H1 (cell line): ENCODE measurements at regions not wholly inside any gene's neighbourhood (a gene's known extent, or its start where the extent isn't known, plus 50 kb on each side); places are given as distances from the start of the nearest gene placed in this dataset.

Source experiments
- ATF2 ChIP-seq: IDR thresholded peaks from 2 replicates; pipeline ENCODE4 v1.6.1; 2012; ENCODE audit warnings: low read length, inconsistent platforms
- FOSL1 ChIP-seq: IDR thresholded peaks from 2 replicates; pipeline ENCODE4 v1.6.1; 2011; ENCODE audit warnings: mild to moderate bottlenecking, low read depth, low read length, moderate library complexity; ENCODE audit not compliant: insufficient read depth
- POLR2A ChIP-seq, 2 experiments: IDR thresholded peaks; 1 replicate in 1 of 2; 2 replicates in 1 of 2; pipeline ENCODE4 v1.6.1; 2011; ENCODE audit warnings: low read depth in 2 of 2, low read length in 2 of 2, mild to moderate bottlenecking in 2 of 2; ENCODE audit errors: control extremely low read depth in 1 of 2
- SIN3A ChIP-seq, 2 experiments: IDR thresholded peaks in 1 of 2; conservative IDR thresholded peaks in 1 of 2; 2 replicates each; pipeline ENCODE4 v1.6.1; 2011 to 2012; ENCODE audit warnings: low read length in 2 of 2, improper control_type of control experiment in 1 of 2, low read depth in 1 of 2, mild to moderate bottlenecking in 1 of 2

- no peak for TF ChIP-seq ATF2
- no peak for TF ChIP-seq FOSL1
- TF ChIP-seq SIN3A (conservative IDR thresholded peaks at IDR 0.05 in 1 of 2, IDR thresholded peaks at IDR 0.05 in 1 of 2; ENCODE audit: low read depth in 1 of 2, low read length in 2 of 2): no peak
- TF ChIP-seq POLR2A (IDR thresholded peaks at IDR 0.05; ENCODE audit: control extremely low read depth in 1 of 2, low read depth in 2 of 2, low read length in 2 of 2): no peak
These were observed 492.2 kb upstream of the GCFC2 start (continued) for GRCh38 chr2:76202866-76203265.
